ENCODE measurements at regions not wholly inside any gene's neighbourhood (a gene's known extent, or its start where the extent isn't known, plus 50 kb on each side); places are given as distances from the start of the nearest gene placed in this dataset.

GRCh38 chr5:56465769-56466135 lies 232.6 kb upstream of the ANKRD55 start:
- Histone ChIP-seq H3K27me3 (ENCODE audit: insufficient read depth, low read length) (no peaks in the 10 kb centered on the region), H3K79me1 (ENCODE audit: insufficient read depth, low read depth, low read length, poor library complexity, severe bottlenecking) (no peaks in the 10 kb centered on the region), H2BK15ac (ENCODE audit: low read depth, low read length) (no peak overlapping the region), H3K4me2 (ENCODE audit: insufficient read depth, insufficient read length, low read length) (no peak overlapping the region), H4K8ac (replicated peaks; ENCODE audit: insufficient read length, low read depth, low read length) (no peak overlapping the region), H3K4me1 (ENCODE audit: insufficient read depth, low read length) (peaks cover 8% of the 10 kb centered on the region; the same call in 1 of the 2 replicates), H3K4ac (ENCODE audit: low read depth, low read length) (no peak overlapping the region), H3K27ac (ENCODE audit: insufficient read length, low read depth, low read length) (no peak overlapping the region), H3K23me2 (ENCODE audit: insufficient read length, low read depth, low read length, poor library complexity, severe bottlenecking) (no peaks in the 10 kb centered on the region), H2AFZ (ENCODE audit: low read length) (no peak overlapping the region), H4K5ac (ENCODE audit: insufficient read length, low read depth, low read length) (no peak overlapping the region), H2BK20ac (ENCODE audit: low read depth, low read length, poor library complexity, severe bottlenecking) (no peak overlapping the region), H4K20me1 (ENCODE audit: control insufficient read depth, insufficient read depth, insufficient read length) (no peaks in the 10 kb centered on the region), H2AK5ac (ENCODE audit: insufficient read length, low read length) (no peak overlapping the region), H2BK12ac (ENCODE audit: insufficient read length, low read depth, low read length) (no peak overlapping the region), H2BK120ac (ENCODE audit: low read depth, low read length, poor library complexity, severe bottlenecking) (no peak overlapping the region), H3T11ph (ENCODE audit: low read length) (no peak overlapping the region), H3K23ac (ENCODE audit: insufficient read length, low read depth, low read length) (no peak overlapping the region), H3K56ac (ENCODE audit: insufficient read length, low read depth, low read length) (no peak overlapping the region), H2BK5ac (ENCODE audit: insufficient read length, low read length) (no peak overlapping the region), H3K18ac (ENCODE audit: insufficient read length, low read depth, low read length) (no peak overlapping the region), H4K91ac (ENCODE audit: insufficient read length, low read depth, low read length) (no peak overlapping the region), H3K14ac (ENCODE audit: insufficient read depth, low read length) (no peak overlapping the region), H3K9ac (ENCODE audit: extremely low read depth, insufficient read length, low read length) (no peak overlapping the region), H3K79me2 (ENCODE audit: insufficient read depth, low read length) (no peaks in the 10 kb centered on the region), H3K9me3 (ENCODE audit: control insufficient read depth, low read depth, low read length) (no peaks in the 10 kb centered on the region)
- H3K4me3 Mint-ChIP-seq = no peak overlapping the region
- H3K4me1 Mint-ChIP-seq = peaks cover 25 to 33% of the 10 kb centered on the region in 2 experiments
- H3K27me3 Mint-ChIP-seq (ENCODE audit: low read depth) = peaks cover 3% of the 10 kb centered on the region
- no peaks in the 10 kb centered on the region for H3K9me3 Mint-ChIP-seq
- TF ChIP-seq CTCF (conservative IDR thresholded peaks at IDR 0.05) = no peak
- DNase-seq = no peak
- no peak overlapping the region for H3K27ac Mint-ChIP-seq
- H3K36me3 Mint-ChIP-seq (ENCODE audit: insufficient read depth in 1 of 3, low read depth in 3 of 3) = no peaks in the 10 kb centered on the region; a peak in 1 of 7 replicates
- WGBS (ENCODE audit: extremely low coverage, insufficient read length, low lambda C conversion rate) = no CpG with 5 or more reads among the region's 2 CpGs

Measured in H9 (cell line).